Erythroblast (primary cell): ENCODE measurements at regions not wholly inside any gene's neighbourhood (a gene's known extent, or its start where the extent isn't known, plus 50 kb on each side); places are given as distances from the start of the nearest gene placed in this dataset.

Experiments used
- GATA1 ChIP-seq: IDR thresholded peaks from 2 replicates; pipeline ENCODE4 v1.6.1; 2011; ENCODE audit warnings: low read depth, mild to moderate bottlenecking, control low read depth, low read length, moderate library complexity
- POLR2A ChIP-seq: IDR thresholded peaks from 2 replicates; pipeline ENCODE4 v1.6.1; 2011; ENCODE audit warnings: mild to moderate bottlenecking, low read length

- TF ChIP-seq POLR2A (no peak), GATA1 (no peak)
Observed at GRCh38 chr3:170776887-170777563, 93.0 kb downstream of the RPL22L1 start.
